ENCODE measurements at regions not wholly inside any gene's neighbourhood (a gene's known extent, or its start where the extent isn't known, plus 50 kb on each side); places are given as distances from the start of the nearest gene placed in this dataset.

DNA sequence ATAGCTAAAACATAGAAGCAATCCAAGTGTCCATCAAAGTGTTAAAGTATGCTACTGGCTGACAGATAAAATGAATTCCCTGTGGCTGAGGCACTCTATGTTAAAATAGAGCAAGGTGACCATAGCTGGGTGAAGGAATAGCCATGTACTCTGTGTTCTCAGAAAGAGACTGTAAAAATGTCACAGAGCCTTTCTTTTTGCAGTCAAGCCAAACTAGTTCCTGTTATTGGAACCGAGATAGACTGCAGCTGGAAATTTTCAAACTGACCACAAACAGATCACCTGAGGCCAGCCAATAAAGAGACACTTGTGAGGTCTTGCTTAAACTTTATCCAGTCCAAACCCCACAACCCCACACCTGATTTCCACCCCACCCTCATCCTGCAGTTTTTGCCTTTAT, 422.8 kb upstream of the NAALADL2 start:
- no peak for ATAC-seq
- TF ChIP-seq SNAI2 (CRISPR knock-in tag; IDR thresholded peaks at IDR 0.05) = no peak
- no peak for TF ChIP-seq ZNF8 (CRISPR knock-in tag; IDR thresholded peaks at IDR 0.05)
- no peak for TF ChIP-seq BACH2 (CRISPR knock-in tag; IDR thresholded peaks at IDR 0.05; ENCODE audit: borderline replicate concordance)
- no peak for TF ChIP-seq ESRRG (CRISPR knock-in tag; IDR thresholded peaks at IDR 0.05)
- no peak for TF ChIP-seq ZC3H10 (CRISPR knock-in tag; IDR thresholded peaks at IDR 0.05)
- no peak for TF ChIP-seq TCF4 (CRISPR knock-in tag; IDR thresholded peaks at IDR 0.05; ENCODE audit: borderline replicate concordance)
- no peak for TF ChIP-seq GLIS3 (CRISPR knock-in tag; IDR thresholded peaks at IDR 0.05)
- no peak for TF ChIP-seq ZFP30 (CRISPR knock-in tag; IDR thresholded peaks at IDR 0.05)
- no peak for TF ChIP-seq ISL1 (CRISPR knock-in tag; IDR thresholded peaks at IDR 0.05)
- no peak for TF ChIP-seq PPARA (CRISPR knock-in tag; IDR thresholded peaks at IDR 0.05; ENCODE audit: borderline replicate concordance)
- TF ChIP-seq RARB (CRISPR knock-in tag; IDR thresholded peaks at IDR 0.05) = no peak
- TF ChIP-seq ZFP3 (CRISPR knock-in tag; IDR thresholded peaks at IDR 0.05) = no peak
- TF ChIP-seq OSR1 (CRISPR knock-in tag; IDR thresholded peaks at IDR 0.05) = no peak
- TF ChIP-seq, protein P1, sequence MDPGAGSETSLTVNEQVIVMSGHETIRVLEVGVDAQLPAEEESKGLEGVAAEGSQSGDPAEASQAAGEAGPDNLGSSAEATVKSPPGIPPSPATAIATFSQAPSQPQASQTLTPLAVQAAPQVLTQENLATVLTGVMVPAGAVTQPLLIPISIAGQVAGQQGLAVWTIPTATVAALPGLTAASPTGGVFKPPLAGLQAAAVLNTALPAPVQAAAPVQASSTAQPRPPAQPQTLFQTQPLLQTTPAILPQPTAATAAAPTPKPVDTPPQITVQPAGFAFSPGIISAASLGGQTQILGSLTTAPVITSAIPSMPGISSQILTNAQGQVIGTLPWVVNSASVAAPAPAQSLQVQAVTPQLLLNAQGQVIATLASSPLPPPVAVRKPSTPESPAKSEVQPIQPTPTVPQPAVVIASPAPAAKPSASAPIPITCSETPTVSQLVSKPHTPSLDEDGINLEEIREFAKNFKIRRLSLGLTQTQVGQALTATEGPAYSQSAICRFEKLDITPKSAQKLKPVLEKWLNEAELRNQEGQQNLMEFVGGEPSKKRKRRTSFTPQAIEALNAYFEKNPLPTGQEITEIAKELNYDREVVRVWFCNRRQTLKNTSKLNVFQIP (CRISPR knock-in tag; IDR thresholded peaks at IDR 0.05; ENCODE audit: borderline replicate concordance, low read depth) = no peak
- no peak for TF ChIP-seq TOX (CRISPR knock-in tag; IDR thresholded peaks at IDR 0.05; ENCODE audit: borderline replicate concordance)
- no peak for TF ChIP-seq ZNF70 (CRISPR knock-in tag; IDR thresholded peaks at IDR 0.05)
- TF ChIP-seq, protein P2, sequence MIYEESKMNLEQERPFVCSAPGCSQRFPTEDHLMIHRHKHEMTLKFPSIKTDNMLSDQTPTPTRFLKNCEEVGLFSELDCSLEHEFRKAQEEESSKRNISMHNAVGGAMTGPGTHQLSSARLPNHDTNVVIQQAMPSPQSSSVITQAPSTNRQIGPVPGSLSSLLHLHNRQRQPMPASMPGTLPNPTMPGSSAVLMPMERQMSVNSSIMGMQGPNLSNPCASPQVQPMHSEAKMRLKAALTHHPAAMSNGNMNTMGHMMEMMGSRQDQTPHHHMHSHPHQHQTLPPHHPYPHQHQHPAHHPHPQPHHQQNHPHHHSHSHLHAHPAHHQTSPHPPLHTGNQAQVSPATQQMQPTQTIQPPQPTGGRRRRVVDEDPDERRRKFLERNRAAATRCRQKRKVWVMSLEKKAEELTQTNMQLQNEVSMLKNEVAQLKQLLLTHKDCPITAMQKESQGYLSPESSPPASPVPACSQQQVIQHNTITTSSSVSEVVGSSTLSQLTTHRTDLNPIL (CRISPR knock-in tag; IDR thresholded peaks at IDR 0.05; ENCODE audit: low read depth) = no peak

DNA sequence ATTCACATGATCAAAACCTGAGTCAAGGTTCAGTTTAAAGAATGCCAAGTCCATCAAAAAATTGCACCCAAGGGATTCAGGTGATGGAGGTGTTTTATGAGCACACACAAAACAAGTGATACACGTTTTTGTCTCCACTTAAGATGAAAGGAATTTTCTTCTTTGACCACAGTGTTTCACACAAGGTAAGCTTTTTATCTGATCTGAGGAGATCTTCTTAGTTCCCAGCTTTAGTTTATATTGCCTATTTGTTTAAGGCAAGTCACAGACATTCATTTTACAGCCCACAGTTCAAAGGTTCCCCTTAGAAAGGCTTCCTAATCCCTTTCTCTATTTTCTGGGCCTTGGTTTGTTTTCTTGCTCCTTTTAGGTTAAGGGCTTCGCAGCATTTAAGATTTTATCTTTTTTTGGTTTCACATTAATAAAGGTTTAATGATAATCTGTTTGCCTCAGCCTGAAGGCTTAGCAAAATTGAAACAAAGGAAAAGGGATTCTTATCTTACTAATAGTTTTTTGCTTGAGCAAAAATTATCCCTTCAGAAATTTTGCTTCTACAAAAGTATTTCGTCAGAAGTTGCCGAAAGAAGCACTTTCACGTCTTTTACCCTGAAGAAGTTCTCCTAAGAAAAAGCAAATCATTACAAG, 420.5 kb upstream of the NAALADL2 start:
- ATAC-seq = no peak
- TF ChIP-seq ARNTL (CRISPR knock-in tag; IDR thresholded peaks at IDR 0.05; ENCODE audit: borderline replicate concordance, low read depth) (no peak), ZFP30 (CRISPR knock-in tag; IDR thresholded peaks at IDR 0.05) (no peak), TCF4 (CRISPR knock-in tag; IDR thresholded peaks at IDR 0.05; ENCODE audit: borderline replicate concordance) (no peak), ZC3H10 (CRISPR knock-in tag; IDR thresholded peaks at IDR 0.05) (no peak), ZNF70 (CRISPR knock-in tag; IDR thresholded peaks at IDR 0.05) (no peak), ISL1 (CRISPR knock-in tag; IDR thresholded peaks at IDR 0.05) (no peak), ZNF565 (CRISPR knock-in tag; conservative IDR thresholded peaks at IDR 0.05; ENCODE audit: low read depth) (no peak), TOX (CRISPR knock-in tag; IDR thresholded peaks at IDR 0.05; ENCODE audit: borderline replicate concordance) (no peak), CSDC2 (CRISPR knock-in tag; IDR thresholded peaks at IDR 0.05) (no peak), ZNF8 (CRISPR knock-in tag; IDR thresholded peaks at IDR 0.05) (no peak), BACH2 (CRISPR knock-in tag; IDR thresholded peaks at IDR 0.05; ENCODE audit: borderline replicate concordance) (no peak), PPARA (CRISPR knock-in tag; IDR thresholded peaks at IDR 0.05; ENCODE audit: borderline replicate concordance) (no peak), ESRRG (CRISPR knock-in tag; IDR thresholded peaks at IDR 0.05) (no peak), ZFP3 (CRISPR knock-in tag; IDR thresholded peaks at IDR 0.05) (no peak)
- TF ChIP-seq, protein P3, sequence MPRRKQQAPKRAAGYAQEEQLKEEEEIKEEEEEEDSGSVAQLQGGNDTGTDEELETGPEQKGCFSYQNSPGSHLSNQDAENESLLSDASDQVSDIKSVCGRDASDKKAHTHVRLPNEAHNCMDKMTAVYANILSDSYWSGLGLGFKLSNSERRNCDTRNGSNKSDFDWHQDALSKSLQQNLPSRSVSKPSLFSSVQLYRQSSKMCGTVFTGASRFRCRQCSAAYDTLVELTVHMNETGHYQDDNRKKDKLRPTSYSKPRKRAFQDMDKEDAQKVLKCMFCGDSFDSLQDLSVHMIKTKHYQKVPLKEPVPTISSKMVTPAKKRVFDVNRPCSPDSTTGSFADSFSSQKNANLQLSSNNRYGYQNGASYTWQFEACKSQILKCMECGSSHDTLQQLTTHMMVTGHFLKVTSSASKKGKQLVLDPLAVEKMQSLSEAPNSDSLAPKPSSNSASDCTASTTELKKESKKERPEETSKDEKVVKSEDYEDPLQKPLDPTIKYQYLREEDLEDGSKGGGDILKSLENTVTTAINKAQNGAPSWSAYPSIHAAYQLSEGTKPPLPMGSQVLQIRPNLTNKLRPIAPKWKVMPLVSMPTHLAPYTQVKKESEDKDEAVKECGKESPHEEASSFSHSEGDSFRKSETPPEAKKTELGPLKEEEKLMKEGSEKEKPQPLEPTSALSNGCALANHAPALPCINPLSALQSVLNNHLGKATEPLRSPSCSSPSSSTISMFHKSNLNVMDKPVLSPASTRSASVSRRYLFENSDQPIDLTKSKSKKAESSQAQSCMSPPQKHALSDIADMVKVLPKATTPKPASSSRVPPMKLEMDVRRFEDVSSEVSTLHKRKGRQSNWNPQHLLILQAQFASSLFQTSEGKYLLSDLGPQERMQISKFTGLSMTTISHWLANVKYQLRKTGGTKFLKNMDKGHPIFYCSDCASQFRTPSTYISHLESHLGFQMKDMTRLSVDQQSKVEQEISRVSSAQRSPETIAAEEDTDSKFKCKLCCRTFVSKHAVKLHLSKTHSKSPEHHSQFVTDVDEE (CRISPR knock-in tag; IDR thresholded peaks at IDR 0.05) = no peak
- TF ChIP-seq, protein P2 (CRISPR knock-in tag; IDR thresholded peaks at IDR 0.05; ENCODE audit: low read depth) = no peak
- TF ChIP-seq, protein P1 (CRISPR knock-in tag; IDR thresholded peaks at IDR 0.05; ENCODE audit: borderline replicate concordance, low read depth) = no peak
